Prostate gland (tissue), 2 donors: ENCODE measurements at regions not wholly inside any gene's neighbourhood (a gene's known extent, or its start where the extent isn't known, plus 50 kb on each side); places are given as distances from the start of the nearest gene placed in this dataset.

Source experiments
- DNase-seq: peaks from one replicate; pipeline ENCODE4 v3.0.0-alpha.2; 2019; ENCODE audit warnings: low spot score
- H3K27ac ChIP-seq, 2 donors: fragments of 200-600 bp; sonication (generic); 2 replicates each; pipeline ENCODE4 v1.5.1; 2017 to 2019
- H3K27me3 ChIP-seq: fragments of 200-600 bp; sonication (generic); replicated peaks from 2 replicates; pipeline ENCODE4 v1.5.1; 2019; ENCODE audit not compliant: insufficient read depth
- H3K36me3 ChIP-seq, 2 donors: fragments of 200-600 bp; sonication (generic); 1 replicate in 1 of 2; 2 replicates in 1 of 2; pipeline versions ENCODE4 v1.5.1 to v1.8.1; 2017 to 2019
- H3K4me1 ChIP-seq: fragments of 200-600 bp; sonication (generic); replicated peaks from 2 replicates; pipeline ENCODE4 v1.5.1; 2019
- H3K4me3 ChIP-seq, 2 donors: fragments of 200-600 bp; sonication (generic); 2 replicates each; pipeline ENCODE4 v1.5.1; 2017 to 2019
- H3K9me3 ChIP-seq: fragments of 200-600 bp; sonication (generic); 2 replicates; pipeline ENCODE4 v1.5.1; 2017
- POLR2A ChIP-seq: fragments of 450-650 bp; IDR thresholded peaks from one replicate; pipeline ENCODE4 v1.6.1; 2016; ENCODE audit warnings: antibody characterized with exemption, mild to moderate bottlenecking
- POLR2AphosphoS5 ChIP-seq: sonication (generic); formaldehyde crosslinking; IDR thresholded peaks from one replicate; pipeline ENCODE4 v1.6.1; 2017; ENCODE audit warnings: antibody characterized with exemption
- WGBS: methylation state at CpG from one replicate; pipeline ENCODE4 v1.1.5; 2018; 5-methylcytosine and 5-hydroxymethylcytosine counted together
- intact Hi-C: fragments of 100-400 bp; cut with DNase I; formaldehyde crosslinking; loops from one replicate; pipeline ENCODE4 v1.14.2; 2022
- TF ChIP-seq, protein P1 (sequence below), 4 experiments: fragments of 200-600 bp in 2 of 4; fragments of 450-650 bp in 2 of 4; sonication (generic) in 2 of 4; IDR thresholded peaks; 1 replicate in 3 of 4; 2 replicates in 1 of 4; pipeline ENCODE4 v1.5.1; 2016 to 2019; ENCODE audit warnings: antibody characterized with exemption in 4 of 4, mild to moderate bottlenecking in 2 of 4, moderate library complexity in 2 of 4

DNA sequence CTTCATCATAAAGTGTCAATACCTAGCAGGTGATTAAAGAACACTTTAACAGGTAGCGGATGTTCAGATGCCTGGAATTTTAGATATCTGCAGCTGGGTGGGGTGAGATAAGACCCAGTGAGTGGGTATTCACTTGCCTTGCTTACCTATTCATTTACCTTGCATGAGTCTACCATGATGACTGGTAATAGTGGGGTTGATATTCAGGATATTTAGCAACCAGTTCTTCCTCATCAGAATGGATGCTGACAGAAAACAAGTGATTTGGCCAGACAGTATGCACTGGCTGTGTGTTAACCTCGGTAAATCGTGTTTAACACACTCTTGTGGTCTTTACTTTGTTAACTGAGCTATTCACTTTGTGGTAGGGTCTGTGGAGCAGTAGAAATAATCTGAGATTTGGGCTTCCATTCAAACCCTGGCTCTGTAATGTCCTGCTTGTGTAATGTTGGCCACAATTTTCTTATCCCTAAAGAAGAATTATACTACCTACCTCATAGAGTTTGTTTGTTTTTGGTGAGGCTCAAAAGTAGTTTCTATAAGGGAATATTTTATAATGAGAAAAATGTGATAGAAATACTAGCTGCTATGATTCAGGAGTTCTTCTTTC lies 391.9 kb upstream of the TBL1XR1 start:
- Histone ChIP-seq H3K4me3 (no peak overlapping the region), H3K27me3 (no peaks in the 10 kb centered on the region), H3K4me1 (peaks cover 2% of the 10 kb centered on the region), H3K36me3 (no peaks in the 10 kb centered on the region), H3K27ac (peak overlapping the region in 1 of 2 donors; percentile 84), H3K9me3 (no peaks in the 10 kb centered on the region)
- no peak for DNase-seq
- 76% methylated on average over 3 of the region's 3 CpGs for WGBS
- intact Hi-C loops, result no loop called here
- TF ChIP-seq, protein P1, sequence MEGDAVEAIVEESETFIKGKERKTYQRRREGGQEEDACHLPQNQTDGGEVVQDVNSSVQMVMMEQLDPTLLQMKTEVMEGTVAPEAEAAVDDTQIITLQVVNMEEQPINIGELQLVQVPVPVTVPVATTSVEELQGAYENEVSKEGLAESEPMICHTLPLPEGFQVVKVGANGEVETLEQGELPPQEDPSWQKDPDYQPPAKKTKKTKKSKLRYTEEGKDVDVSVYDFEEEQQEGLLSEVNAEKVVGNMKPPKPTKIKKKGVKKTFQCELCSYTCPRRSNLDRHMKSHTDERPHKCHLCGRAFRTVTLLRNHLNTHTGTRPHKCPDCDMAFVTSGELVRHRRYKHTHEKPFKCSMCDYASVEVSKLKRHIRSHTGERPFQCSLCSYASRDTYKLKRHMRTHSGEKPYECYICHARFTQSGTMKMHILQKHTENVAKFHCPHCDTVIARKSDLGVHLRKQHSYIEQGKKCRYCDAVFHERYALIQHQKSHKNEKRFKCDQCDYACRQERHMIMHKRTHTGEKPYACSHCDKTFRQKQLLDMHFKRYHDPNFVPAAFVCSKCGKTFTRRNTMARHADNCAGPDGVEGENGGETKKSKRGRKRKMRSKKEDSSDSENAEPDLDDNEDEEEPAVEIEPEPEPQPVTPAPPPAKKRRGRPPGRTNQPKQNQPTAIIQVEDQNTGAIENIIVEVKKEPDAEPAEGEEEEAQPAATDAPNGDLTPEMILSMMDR (IDR thresholded peaks at IDR 0.05), result no peak
- TF ChIP-seq POLR2AphosphoS5 (no peak), POLR2A (no peak)

DNA sequence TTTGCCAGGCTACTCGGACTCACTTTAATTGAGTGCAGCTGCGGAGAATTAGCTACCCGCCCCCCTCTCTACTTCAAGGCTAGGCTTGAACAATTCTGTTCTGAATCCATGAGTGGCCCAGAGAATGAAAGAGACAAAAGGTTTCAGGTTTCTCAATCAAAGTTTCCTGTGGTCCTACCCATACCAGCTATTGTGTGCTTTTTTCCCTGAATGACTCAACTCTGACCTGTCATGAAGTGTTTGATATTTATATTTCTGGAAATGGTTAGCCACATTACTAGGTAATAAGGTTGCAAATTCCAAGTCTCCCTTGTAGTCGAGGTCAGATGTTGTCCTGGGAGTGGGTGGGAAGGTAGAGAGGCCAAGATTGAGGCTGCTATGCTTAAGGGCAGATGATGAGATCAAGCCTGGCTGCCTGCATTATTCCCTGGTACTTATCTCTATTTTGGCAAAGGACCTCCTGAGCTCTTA lies 392.7 kb upstream of the TBL1XR1 start:
- no peak overlapping the region for H3K4me3 ChIP-seq
- 43% methylated on average over 4 of the region's 4 CpGs for WGBS
- no peaks in the 10 kb centered on the region for H3K9me3 ChIP-seq
- TF ChIP-seq POLR2AphosphoS5, result no peak
- TF ChIP-seq POLR2A, result no peak
- TF ChIP-seq, protein P1 (IDR thresholded peaks at IDR 0.05), result no peak
- peaks cover 2% of the 10 kb centered on the region for H3K4me1 ChIP-seq
- no peak for DNase-seq
- H3K27me3 ChIP-seq, result no peaks in the 10 kb centered on the region
- intact Hi-C loops, result loop anchor here (10.0 kb wide), 1 partner anchor 145 kb away; no protein-coding TSS in a partner anchor
- no peaks in the 10 kb centered on the region for H3K36me3 ChIP-seq
- H3K27ac ChIP-seq, result peak overlapping the region; percentile 74 to 84

DNA sequence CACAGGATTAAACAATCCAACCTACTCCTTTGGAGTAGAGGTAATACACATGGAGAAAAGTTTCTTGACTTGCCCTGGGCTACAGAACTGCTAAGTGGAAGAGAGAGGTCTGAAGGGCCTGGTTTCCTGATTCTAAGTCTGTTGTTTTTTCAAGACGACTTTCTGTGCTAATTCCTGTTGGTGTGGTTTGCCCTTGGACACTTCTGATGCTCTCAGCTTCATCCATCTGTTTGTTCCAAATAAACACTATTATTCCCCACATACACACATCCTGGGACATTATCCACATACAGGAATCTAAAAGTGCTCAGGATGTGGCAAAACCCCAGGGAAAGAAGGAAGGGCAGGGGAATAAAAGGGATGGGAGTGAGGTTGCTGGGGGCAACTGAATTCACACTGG lies 393.5 kb upstream of the TBL1XR1 start:
- Histone ChIP-seq H3K9me3 (no peaks in the 10 kb centered on the region), H3K27me3 (no peaks in the 10 kb centered on the region), H3K4me1 (peaks cover 2% of the 10 kb centered on the region), H3K27ac (peak overlapping the region; percentile 74 to 84), H3K4me3 (no peak overlapping the region), H3K36me3 (no peaks in the 10 kb centered on the region)
- no peak for DNase-seq
- whole genome bisulfite sequencing, result 36% methylated on average over 1 of the region's 1 CpG
- TF ChIP-seq POLR2AphosphoS5 (peak; percentile 62), POLR2A (no peak)
- intact Hi-C loops, result loop anchor here (10.0 kb wide), 1 partner anchor 146 kb away; no protein-coding TSS in a partner anchor

DNA sequence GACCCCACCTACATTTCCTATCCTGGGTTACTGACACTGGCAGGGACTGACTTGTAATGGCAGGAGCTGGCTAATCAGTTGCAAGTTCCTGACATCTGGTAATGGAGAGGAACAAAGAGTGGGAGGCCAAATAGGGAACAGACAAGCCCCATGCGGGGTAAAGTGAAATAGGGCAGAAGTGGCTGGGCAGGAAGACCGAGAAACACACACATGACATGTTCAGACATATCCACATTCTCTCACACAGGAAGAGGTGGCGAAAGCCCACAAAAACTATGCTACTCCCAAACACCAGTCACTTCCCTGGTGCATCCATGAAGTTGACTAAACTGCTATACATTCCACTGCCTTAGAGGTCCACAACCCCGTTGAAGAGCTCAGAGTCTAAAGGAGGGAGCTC lies 394.1 kb upstream of the TBL1XR1 start:
- Histone ChIP-seq H3K4me1 (peaks cover 2% of the 10 kb centered on the region), H3K27me3 (no peaks in the 10 kb centered on the region), H3K4me3 (no peak overlapping the region), H3K27ac (peak overlapping the region; percentile 74 to 84), H3K36me3 (no peaks in the 10 kb centered on the region), H3K9me3 (no peaks in the 10 kb centered on the region)
- intact Hi-C loops, result loop anchor here (10.0 kb wide), 1 partner anchor 147 kb away; no protein-coding TSS in a partner anchor
- DNase-seq, result peak; percentile 61
- TF ChIP-seq, protein P1 (IDR thresholded peaks at IDR 0.05), result no peak
- TF ChIP-seq POLR2AphosphoS5, result peak; percentile 33
- WGBS, result 41% methylated on average over 4 of the region's 4 CpGs

DNA sequence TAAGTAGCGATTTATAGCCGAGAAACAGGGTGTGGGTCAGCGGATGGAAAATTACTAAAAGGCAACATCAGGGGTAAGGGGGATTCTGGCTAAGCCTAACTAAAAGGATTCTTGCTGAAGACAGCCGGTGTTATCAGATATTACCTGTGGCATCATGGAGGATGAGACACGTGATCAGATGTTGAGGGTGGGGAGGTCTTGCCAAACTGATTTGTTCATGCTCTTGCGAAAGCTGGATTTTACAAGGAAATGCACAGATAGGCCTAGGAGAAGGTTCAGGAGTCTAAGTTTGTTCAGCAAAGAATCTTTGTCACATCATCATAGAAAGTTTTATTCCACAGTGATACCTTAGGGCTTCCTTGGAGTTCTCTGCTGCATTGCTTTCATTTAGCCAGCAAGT lies 396.8 kb upstream of the TBL1XR1 start:
- peak overlapping the region in 1 of 2 donors; percentile 84 for H3K27ac ChIP-seq
- intact Hi-C loops, result loop anchor here (10.0 kb wide), 1 partner anchor 149 kb away; no protein-coding TSS in a partner anchor
- H3K4me3 ChIP-seq, result no peak overlapping the region
- DNase-seq, result no peak
- WGBS, result 83% methylated on average over 6 of the region's 6 CpGs
- TF ChIP-seq, protein P1 (IDR thresholded peaks at IDR 0.05), result no peak
- TF ChIP-seq POLR2A (no peak), POLR2AphosphoS5 (no peak)
- H3K9me3 ChIP-seq, result no peaks in the 10 kb centered on the region
- no peaks in the 10 kb centered on the region for H3K36me3 ChIP-seq
- H3K27me3 ChIP-seq, result no peaks in the 10 kb centered on the region
- peaks cover 14% of the 10 kb centered on the region for H3K4me1 ChIP-seq
